GM23248 (cell line): ENCODE measurements at regions not wholly inside any gene's neighbourhood (a gene's known extent, or its start where the extent isn't known, plus 50 kb on each side); places are given as distances from the start of the nearest gene placed in this dataset.

Source experiments
- EZH2 ChIP-seq: fragments of 200-600 bp; sonication (generic); IDR thresholded peaks from 2 replicates; pipeline ENCODE4 v1.6.1; 2018; ENCODE audit warnings: antibody characterized with exemption, mild to moderate bottlenecking; ENCODE audit not compliant: insufficient read depth, poor library complexity, severe bottlenecking
- EZH2phosphoT487 ChIP-seq: fragments of 200-600 bp; sonication (generic); IDR thresholded peaks from 2 replicates; pipeline ENCODE4 v1.6.1; 2018; ENCODE audit warnings: antibody characterized with exemption, moderate library complexity, mild to moderate bottlenecking, low read depth; ENCODE audit not compliant: insufficient read depth

GRCh38 chr2:234874347-234875046, 77.3 kb upstream of the SH3BP4 start:
- TF ChIP-seq EZH2phosphoT487 (no peak), EZH2 (no peak)
